Natural killer cell (primary cell): ENCODE measurements at regions not wholly inside any gene's neighbourhood (a gene's known extent, or its start where the extent isn't known, plus 50 kb on each side); places are given as distances from the start of the nearest gene placed in this dataset.

Experiments
- ATAC-seq, 3 donors: fragments of 150-1000 bp in 2 of 3; fragments of 200-7000 bp in 1 of 3; cut with Tn5 transposase; 1 replicate in 1 of 3; 2 replicates in 2 of 3; pipeline ENCODE4 v1.10.0; 2021; ENCODE audit warnings: mild to moderate bottlenecking in 2 of 3, moderate library complexity in 2 of 3
- DNase-seq, 2 donors: peaks; one replicate each; pipeline versions ENCODE4 v3.0.0 to v3.0.0-alpha.2; 2013 to 2021; ENCODE audit warnings: mixed read lengths in 1 of 2
- H3K27ac ChIP-seq: one replicate; pipeline ENCODE4 v1.5.1; 2013; ENCODE audit warnings: mild to moderate bottlenecking, low read length
- H3K27me3 ChIP-seq: one replicate; pipeline ENCODE4 v1.6.1; 2013; ENCODE audit warnings: low read length; ENCODE audit not compliant: control insufficient read depth, insufficient read depth
- H3K36me3 ChIP-seq: one replicate; pipeline ENCODE4 v1.6.1; 2013; ENCODE audit warnings: low read length; ENCODE audit not compliant: control insufficient read depth, insufficient read depth
- H3K4me1 ChIP-seq: one replicate; pipeline ENCODE4 v1.6.1; 2013; ENCODE audit warnings: low read length; ENCODE audit not compliant: control insufficient read depth, insufficient read depth
- H3K4me3 ChIP-seq: one replicate; pipeline ENCODE4 v1.5.1; 2013; ENCODE audit warnings: low read length
- H3K9me3 ChIP-seq: one replicate; pipeline ENCODE4 v1.6.1; 2013; ENCODE audit warnings: low read length; ENCODE audit not compliant: control insufficient read depth, insufficient read depth
- H3K27ac Mint-ChIP-seq, 2 donors: one replicate each; pipeline ENCODE4 v1.8.0; 2022; ENCODE audit warnings: mild to moderate bottlenecking in 2 of 2, mixed read lengths in 2 of 2, moderate library complexity in 1 of 2
- H3K27me3 Mint-ChIP-seq, 2 donors: one replicate each; pipeline ENCODE4 v1.8.0; 2022; ENCODE audit warnings: low read depth in 2 of 2, mixed read lengths in 2 of 2
- H3K36me3 Mint-ChIP-seq: one replicate; pipeline ENCODE4 v1.8.0; 2022; ENCODE audit warnings: mixed read lengths
- H3K4me1 Mint-ChIP-seq, 2 donors: one replicate each; pipeline ENCODE4 v1.8.0; 2022; ENCODE audit warnings: mixed read lengths in 2 of 2
- H3K4me3 Mint-ChIP-seq: one replicate; pipeline ENCODE4 v1.8.0; 2022; ENCODE audit warnings: mild to moderate bottlenecking, moderate library complexity, mixed read lengths
- H3K9me3 Mint-ChIP-seq, 2 donors: one replicate each; pipeline ENCODE4 v1.8.0; 2022; ENCODE audit warnings: mixed read lengths in 2 of 2
- CTCF ChIP-seq: fragments of 200-600 bp; IDR thresholded peaks from one replicate; pipeline ENCODE4 v1.8.0; 2022; ENCODE audit warnings: antibody characterized with exemption
- WGBS: methylation state at CpG from one replicate; pipeline ENCODE4 v1.1.7; 2013; ENCODE audit warnings: missing lambda C conversion rate; ENCODE audit not compliant: insufficient coverage; 5-methylcytosine and 5-hydroxymethylcytosine counted together
- intact Hi-C: fragments of 100-400 bp; cut with micrococcal nuclease; formaldehyde crosslinking; loops from one replicate; pipeline ENCODE4 v1.14.2; 2022

GRCh38 chr3:187994221-187995042 is 159.5 kb upstream of the LPP start:
- peaks cover 61 to 66% of the 10 kb centered on the region in 2 donors for H3K4me1 Mint-ChIP-seq
- ATAC-seq (peak; percentile 87 to 92 (median 89)), DNase-seq (peak in 1 of 2 donors; percentile 65)
- WGBS: 59% methylated on average over 3 of the region's 4 CpGs
- peak overlapping the region; percentile 72 to 87 for H3K27ac Mint-ChIP-seq
- Histone ChIP-seq H3K4me1 (peaks cover 22% of the 10 kb centered on the region), H3K27ac (peak overlapping the region; percentile 74), H3K36me3 (no peaks in the 10 kb centered on the region), H3K9me3 (no peaks in the 10 kb centered on the region), H3K4me3 (no peak overlapping the region), H3K27me3 (no peaks in the 10 kb centered on the region)
- H3K9me3 Mint-ChIP-seq: peaks cover 2 to 3% of the 10 kb centered on the region in 2 donors
- H3K36me3 Mint-ChIP-seq: no peaks in the 10 kb centered on the region
- H3K4me3 Mint-ChIP-seq: peak overlapping the region; percentile 63
- no peak for TF ChIP-seq CTCF
- intact Hi-C loops: loop anchor here (1.0 to 5.0 kb wide), 4 partner anchors 77 to 247 kb away; partner anchors contain the start of genes BCL6 and LPP
- no peaks in the 10 kb centered on the region for H3K27me3 Mint-ChIP-seq

- Mint-ChIP-seq H3K4me3 (peak overlapping the region; percentile 63), H3K9me3 (peaks cover 2 to 3% of the 10 kb centered on the region in 2 donors), H3K27me3 (no peaks in the 10 kb centered on the region), H3K27ac (peak overlapping the region; percentile 72 to 87), H3K4me1 (peaks cover 66 to 72% of the 10 kb centered on the region in 2 donors), H3K36me3 (peaks cover 4% of the 10 kb centered on the region)
- H3K9me3 ChIP-seq: no peaks in the 10 kb centered on the region
- peaks cover 27% of the 10 kb centered on the region for H3K4me1 ChIP-seq
- no peak for TF ChIP-seq CTCF
- H3K27ac ChIP-seq: peak overlapping the region; percentile 74
- intact Hi-C loops: loop anchor here (2.0 kb wide), 1 partner anchor 160 kb away; the partner anchor contains the start of gene LPP
- ATAC-seq (no peak), DNase-seq (no peak)
- H3K36me3 ChIP-seq: no peaks in the 10 kb centered on the region
- H3K27me3 ChIP-seq: no peaks in the 10 kb centered on the region
- no peak overlapping the region for H3K4me3 ChIP-seq
These were observed 158.9 kb upstream of the LPP start for GRCh38 chr3:187995043-187995400.

GRCh38 chr3:187995667-187996066 is 158.3 kb upstream of the LPP start:
- Mint-ChIP-seq H3K4me3 (no peak overlapping the region), H3K9me3 (peaks cover 2 to 3% of the 10 kb centered on the region in 2 donors), H3K27me3 (no peaks in the 10 kb centered on the region), H3K4me1 (peaks cover 73 to 78% of the 10 kb centered on the region in 2 donors), H3K27ac (peak overlapping the region; percentile 72 to 87), H3K36me3 (peaks cover 6% of the 10 kb centered on the region)
- intact Hi-C loops: loop anchor here (2.0 kb wide), 1 partner anchor 159 kb away; the partner anchor contains the start of gene LPP
- no peak for TF ChIP-seq CTCF
- ATAC-seq (no peak), DNase-seq (no peak)
- no peaks in the 10 kb centered on the region for H3K27me3 ChIP-seq
- H3K4me3 ChIP-seq: no peak overlapping the region
- H3K27ac ChIP-seq: no peak overlapping the region
- H3K9me3 ChIP-seq: no peaks in the 10 kb centered on the region
- no peaks in the 10 kb centered on the region for H3K36me3 ChIP-seq
- peaks cover 33% of the 10 kb centered on the region for H3K4me1 ChIP-seq
